ENCODE measurements at regions not wholly inside any gene's neighbourhood (a gene's known extent, or its start where the extent isn't known, plus 50 kb on each side); places are given as distances from the start of the nearest gene placed in this dataset.

- Histone ChIP-seq H3K9me3 (ENCODE audit: control insufficient read depth, insufficient read depth, low read length) (no peaks in the 10 kb centered on the region), H3K9me1 (ENCODE audit: insufficient read depth, low read length) (no peaks in the 10 kb centered on the region), H3K4me3 (ENCODE audit: insufficient read depth, low read depth, low read length) (no peak overlapping the region), H3K9ac (ENCODE audit: low read depth, low read length) (no peak overlapping the region), H2AFZ (replicated peaks; ENCODE audit: low read length, poor library complexity) (no peak overlapping the region), H3K79me1 (ENCODE audit: low read depth in 1 of 2, low read length in 2 of 2) (no peaks in the 10 kb centered on the region), H4K20me1 (ENCODE audit: insufficient read depth, low read length) (no peaks in the 10 kb centered on the region), H3K14ac (replicated peaks; ENCODE audit: low read depth, low read length) (no peak overlapping the region), H3K27ac (ENCODE audit: insufficient read depth, low read length) (no peak overlapping the region), H3K27me3 (ENCODE audit: control insufficient read depth, insufficient read depth, low read length) (no peaks in the 10 kb centered on the region), H2BK20ac (ENCODE audit: low read depth, low read length) (no peak overlapping the region), H2BK15ac (ENCODE audit: low read depth, low read length) (no peak overlapping the region), H3K36me3 (ENCODE audit: control insufficient read depth, insufficient read depth, low read length) (no peaks in the 10 kb centered on the region), H4K91ac (ENCODE audit: insufficient read depth, low read depth, low read length) (no peak overlapping the region), H3K4me1 (ENCODE audit: control insufficient read depth, insufficient read depth, low read length) (no peaks in the 10 kb centered on the region), H3K18ac (ENCODE audit: low read depth, low read length) (no peak overlapping the region), H3K4ac (ENCODE audit: low read depth, low read length) (no peak overlapping the region), H3K23ac (ENCODE audit: low read depth, low read length) (no peak overlapping the region), H2BK5ac (ENCODE audit: low read depth, low read length, poor library complexity, severe bottlenecking) (no peak overlapping the region), H2AK9ac (replicated peaks; ENCODE audit: low read depth, low read length, poor library complexity) (no peak overlapping the region), H2BK120ac (ENCODE audit: low read depth, low read length) (no peak overlapping the region), H2AK5ac (ENCODE audit: low read depth, low read length) (no peak overlapping the region), H3K56ac (ENCODE audit: extremely low read depth, insufficient read depth, low read length) (no peak overlapping the region), H4K8ac (ENCODE audit: low read depth in 2 of 2, low read length in 2 of 2) (no peak overlapping the region), H4K5ac (ENCODE audit: low read depth, low read length) (no peak overlapping the region), H3K4me2 (ENCODE audit: low read depth, low read length) (no peak overlapping the region)
- no CpG with 5 or more reads among the region's 1 CpG for WGBS, 2 experiments (ENCODE audit: extremely low coverage in 2 of 2, insufficient read length in 1 of 2)
- no peak for TF ChIP-seq RCOR1 (IDR thresholded peaks at IDR 0.05; ENCODE audit: insufficient replicate concordance, low read length)
- no peak for TF ChIP-seq MAFK (IDR thresholded peaks at IDR 0.05; ENCODE audit: low read depth, low read length)
- TF ChIP-seq CHD1 (IDR thresholded peaks at IDR 0.05; ENCODE audit: low read depth, low read length) = no peak
- no peak for TF ChIP-seq NFE2L2 (IDR thresholded peaks at IDR 0.05; ENCODE audit: low read depth, low read length)
- no peak for TF ChIP-seq ELK1 (IDR thresholded peaks at IDR 0.05; ENCODE audit: borderline replicate concordance, low read depth, low read length)
- no peak for TF ChIP-seq POLR2A (IDR thresholded peaks at IDR 0.05; ENCODE audit: low read depth, low read length)
- no peak for TF ChIP-seq MXI1 (IDR thresholded peaks at IDR 0.05; ENCODE audit: borderline replicate concordance, low read depth, low read length)
- no peak for TF ChIP-seq FOS (IDR thresholded peaks at IDR 0.05; ENCODE audit: low read depth, low read length)
- TF ChIP-seq RFX5 (IDR thresholded peaks at IDR 0.05; ENCODE audit: low read depth, low read length) = no peak
- TF ChIP-seq CTCF (conservative IDR thresholded peaks at IDR 0.05; ENCODE audit: low read depth, low read length) = no peak
- TF ChIP-seq BHLHE40 (IDR thresholded peaks at IDR 0.05; ENCODE audit: low read depth, low read length) = no peak
- TF ChIP-seq RAD21 (IDR thresholded peaks at IDR 0.05; ENCODE audit: low read length) = no peak
- no peak for TF ChIP-seq USF2 (IDR thresholded peaks at IDR 0.05; ENCODE audit: low read depth, low read length)
- TF ChIP-seq CEBPB (IDR thresholded peaks at IDR 0.05; ENCODE audit: low read depth, low read length) = no peak
- dilution Hi-C loops (cut with HindIII; ENCODE audit: low sequenced_read_pairs, unreplicated experiment) (no loop called here), in situ Hi-C loops (cut with MboI; ENCODE audit: low sequenced_read_pairs) (no loop called here), intact Hi-C loops (cut with micrococcal nuclease) (no loop called here)
- no TSS peak for BruUV-seq (replicated peaks)
- DNase-seq (no peak), ATAC-seq (ENCODE audit: low read depth) (no peak)
- POLR2A ChIA-PET (ENCODE audit: unreplicated experiment) = no interaction called here
- CTCF ChIA-PET = no interaction called here
These were observed 93.0 kb downstream of the SPIN4 start for GRCh38 chrX:63258144-63258543.
